DMS153 treated with DMSO at 0.1 percent for 48 hours (cell line): ENCODE measurements at regions not wholly inside any gene's neighbourhood (a gene's known extent, or its start where the extent isn't known, plus 50 kb on each side); places are given as distances from the start of the nearest gene placed in this dataset.
A peak's percentile ranks its signal among the peaks of the same experiment; 100 is the strongest.

Source experiments
- DNase-seq: peaks from one replicate; lab custom pipeline; 2025; ENCODE audit not compliant: unreplicated experiment; lab: John Stamatoyannopoulos, UW

DNA sequence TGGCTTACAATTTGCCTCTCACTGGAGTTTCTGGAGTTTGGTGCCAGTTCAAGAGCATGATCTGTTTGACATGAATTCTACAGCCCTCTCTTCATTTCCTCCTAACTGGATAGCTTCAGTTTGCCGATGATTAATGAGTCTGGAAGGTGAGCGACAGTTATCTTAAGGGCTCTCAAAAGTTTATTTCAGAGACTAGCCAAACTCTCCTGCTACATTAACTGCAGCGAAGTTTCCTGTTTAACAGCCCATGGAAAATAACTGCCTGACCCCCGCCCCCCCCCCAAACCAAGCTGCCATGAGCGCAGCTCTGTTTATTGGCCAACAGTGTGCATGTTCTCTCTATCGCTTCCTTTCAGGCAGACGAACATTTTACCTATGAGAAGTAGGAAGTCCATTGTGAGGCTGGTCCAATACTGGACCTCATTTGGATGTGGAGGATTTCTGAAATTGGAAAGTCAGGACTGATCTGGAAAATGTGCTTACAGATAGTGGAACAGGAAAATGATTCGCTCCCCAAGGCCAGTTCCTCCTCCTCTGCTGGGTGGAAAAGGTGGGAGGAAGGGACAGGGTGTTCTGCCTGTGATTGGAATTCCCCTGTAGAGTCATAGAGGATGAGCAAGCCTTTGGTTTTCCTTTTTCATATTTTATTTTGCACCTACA is 522.2 kb upstream of the JAG1 start:
- DNase-seq: no peak

DNA sequence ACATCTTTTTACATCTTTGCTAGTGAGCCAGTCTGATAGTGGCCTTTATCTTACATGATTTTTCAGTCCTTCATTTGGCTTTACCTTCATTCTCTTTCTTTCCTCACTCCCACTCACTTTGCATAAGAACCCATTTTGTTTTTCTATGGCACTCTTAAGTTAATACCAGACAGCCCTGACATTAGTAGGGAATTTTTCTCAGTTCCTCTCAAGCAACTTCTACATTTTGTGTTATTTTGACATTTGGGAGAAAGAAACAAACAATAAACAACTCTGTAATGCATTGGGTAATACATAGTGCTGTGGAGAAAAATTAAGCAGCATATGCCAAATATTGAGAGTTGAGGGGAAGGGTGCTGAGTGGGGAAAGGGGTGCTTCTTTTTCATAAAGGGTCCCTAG is 524.1 kb upstream of the JAG1 start:
- DNase-seq: no peak

DNA sequence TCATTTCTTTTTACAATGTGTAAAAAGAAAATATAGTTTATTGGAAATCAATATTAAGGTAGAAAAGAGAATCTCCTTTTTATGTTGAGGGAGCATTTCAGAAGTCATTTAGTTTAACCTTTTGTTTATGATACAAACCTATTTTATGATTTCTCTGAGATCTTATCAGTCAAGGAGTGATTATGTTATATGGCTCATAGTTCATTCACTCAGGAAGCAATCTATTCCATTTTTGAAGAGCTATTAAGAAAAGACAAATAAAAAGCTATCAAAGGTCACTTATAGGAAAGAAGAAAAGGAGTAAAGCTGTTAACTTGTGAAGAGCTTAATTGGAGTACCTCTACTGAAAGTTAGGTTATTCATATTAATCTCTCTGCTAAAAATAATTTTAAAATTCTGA is 526.6 kb upstream of the JAG1 start:
- DNase-seq: no peak

DNA sequence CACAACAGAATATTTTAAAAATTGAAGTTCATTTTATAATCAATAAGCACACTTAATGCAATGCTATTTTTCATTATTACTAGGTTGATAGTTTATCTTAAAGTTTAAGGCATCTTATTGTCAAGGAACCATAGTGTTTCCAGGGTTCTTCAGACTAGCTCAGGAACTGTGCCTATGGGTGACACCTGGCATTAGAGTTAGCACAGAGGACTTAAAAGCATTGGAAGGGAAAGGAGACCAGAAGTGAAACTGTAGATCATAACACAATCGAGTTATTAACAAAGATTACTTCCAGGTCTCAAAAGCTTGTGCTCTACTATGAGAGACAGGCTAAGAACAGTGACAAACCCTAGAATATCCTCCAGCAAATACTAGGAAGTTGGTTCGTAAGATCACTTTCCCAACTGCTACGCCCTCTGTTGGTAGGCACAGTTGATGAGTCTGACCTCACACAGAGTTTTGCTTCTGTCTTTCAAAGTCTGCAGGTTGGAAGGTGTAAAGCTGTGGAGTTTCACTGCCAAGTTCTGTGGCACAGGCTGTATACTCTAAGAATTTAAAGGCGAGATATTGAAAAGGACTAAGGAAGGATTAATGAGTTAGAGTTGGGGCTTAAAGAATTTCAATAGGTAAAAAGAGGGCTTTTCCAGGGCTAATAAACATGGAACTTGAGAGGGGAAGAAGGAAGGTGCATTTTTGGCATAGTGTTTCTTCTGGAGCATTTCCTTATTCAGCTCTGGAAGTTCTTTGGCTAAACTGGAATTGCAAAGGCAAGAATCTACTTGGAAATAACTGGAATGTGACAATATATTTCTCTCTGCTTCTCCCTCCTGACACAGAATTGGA is 531.3 kb upstream of the JAG1 start:
- peak; percentile 55 for DNase-seq

DNA sequence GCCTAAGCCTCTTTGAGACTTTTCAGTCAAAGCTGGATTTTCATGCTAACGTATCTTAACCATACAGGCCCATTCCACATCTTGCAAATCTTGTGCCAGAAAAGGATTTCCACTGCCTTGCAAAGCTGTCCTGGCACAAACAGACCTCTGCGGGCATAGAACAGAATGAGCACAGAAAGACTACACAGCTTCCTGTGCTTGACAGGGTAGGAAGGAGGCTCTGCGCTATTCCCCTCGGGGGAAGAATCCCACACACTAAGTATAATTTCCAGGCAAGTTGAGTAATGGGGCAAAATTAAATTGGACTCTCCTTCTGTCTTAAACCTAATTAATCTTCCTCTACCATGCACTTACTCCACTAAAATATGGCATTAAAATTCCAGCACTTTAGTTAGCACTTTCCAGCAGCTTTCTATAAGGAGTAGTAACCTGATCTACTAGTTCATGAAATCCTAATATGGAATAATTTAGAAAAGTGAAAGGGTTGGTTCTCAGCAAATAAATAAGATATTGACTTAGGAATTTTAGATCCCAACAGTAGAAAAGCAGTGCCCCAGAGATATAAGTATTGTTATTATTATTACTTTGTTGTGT is 532.1 kb upstream of the JAG1 start:
- no peak for DNase-seq

DNA sequence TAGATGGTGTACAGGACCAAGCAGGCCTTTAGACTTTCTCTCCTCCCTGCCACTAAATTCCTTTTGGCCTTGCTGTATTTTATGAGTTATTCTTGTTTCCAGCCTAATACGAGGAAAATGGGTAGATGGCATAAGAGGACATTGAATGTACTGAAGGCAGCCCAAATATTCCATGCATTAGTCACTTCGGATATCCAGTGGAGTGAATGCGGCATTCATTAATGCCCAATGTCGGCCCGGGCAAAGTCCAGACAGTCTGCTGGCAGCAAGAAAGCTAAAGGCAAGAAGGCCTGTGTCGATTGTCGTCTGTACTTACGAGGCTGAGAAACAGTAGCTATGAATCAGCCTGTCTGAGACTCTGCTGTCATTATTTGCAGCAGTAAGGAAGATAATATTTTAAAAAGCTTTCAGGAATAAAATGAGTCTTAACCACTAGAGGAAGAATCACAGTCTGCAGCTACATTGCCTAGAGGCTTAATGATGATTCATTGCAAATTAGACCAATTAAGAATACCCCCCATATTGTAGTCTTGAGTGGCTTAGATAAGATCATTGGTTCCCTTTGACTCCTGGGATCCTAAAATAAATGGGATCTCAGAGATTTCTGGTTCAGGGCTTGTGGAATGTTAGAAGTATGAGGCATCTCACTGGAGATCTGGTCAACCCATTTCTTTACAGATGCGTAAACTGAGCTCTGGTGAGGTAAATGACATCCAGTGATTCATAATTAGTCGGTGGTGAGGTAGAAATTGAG is 534.1 kb upstream of the JAG1 start:
- DNase-seq: no peak

DNA sequence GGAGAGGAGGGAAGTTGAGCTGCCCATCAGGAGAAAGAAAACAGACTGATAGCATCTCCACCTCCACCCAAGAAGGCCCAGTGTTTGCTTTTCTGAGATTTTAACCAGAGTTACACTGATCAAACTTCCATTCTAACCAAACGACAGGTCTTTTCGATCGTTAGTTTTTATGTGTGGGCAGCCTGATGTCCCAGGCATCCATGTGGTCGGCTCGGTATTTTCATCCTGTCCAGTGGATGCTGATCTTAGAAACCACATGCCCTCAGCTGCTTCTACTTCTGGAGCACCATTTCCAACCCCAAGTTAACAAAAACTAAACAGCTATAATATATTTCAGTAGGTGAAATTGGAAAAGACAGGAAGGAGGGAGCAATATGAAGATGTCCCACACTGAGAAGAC is 536.8 kb upstream of the JAG1 start:
- no peak for DNase-seq

DNA sequence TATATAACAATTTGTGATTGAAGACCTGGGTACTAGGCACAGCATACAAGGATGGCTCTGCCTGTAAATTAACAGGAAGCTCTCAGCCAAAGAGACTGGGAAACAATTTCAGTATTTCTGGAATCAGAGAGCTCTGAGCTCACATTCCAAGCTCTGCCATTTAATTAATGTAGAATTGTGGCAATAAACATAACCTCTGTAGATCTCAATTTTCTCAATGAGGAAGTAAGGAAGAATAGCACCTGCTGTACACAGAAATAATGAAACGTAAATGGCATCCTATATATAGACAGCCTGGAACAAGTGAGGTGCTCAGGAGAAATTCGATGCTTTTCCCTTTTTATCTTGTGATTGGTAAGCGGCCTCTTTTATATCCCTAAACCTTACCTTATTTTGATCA is 538.5 kb upstream of the JAG1 start:
- no peak for DNase-seq

DNA sequence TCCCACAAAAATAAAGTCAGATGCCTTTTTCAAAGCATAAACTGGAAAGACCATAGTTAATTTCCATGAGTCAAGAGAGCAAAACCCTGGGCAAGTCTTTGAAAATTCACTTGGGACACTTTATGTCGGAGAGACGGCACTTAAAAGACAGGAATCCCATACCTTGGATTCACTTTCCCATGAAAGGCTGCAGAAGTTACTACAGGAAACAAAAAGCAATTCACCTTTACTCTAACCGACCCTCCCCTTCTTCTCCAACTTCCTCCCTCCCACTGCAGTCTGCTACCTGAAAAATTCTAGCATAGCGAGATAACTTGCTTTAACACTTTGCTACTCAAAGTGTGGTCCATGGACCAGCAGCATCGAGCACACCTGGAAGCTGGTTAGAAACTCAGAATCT is 539.1 kb upstream of the JAG1 start:
- no peak for DNase-seq

DNA sequence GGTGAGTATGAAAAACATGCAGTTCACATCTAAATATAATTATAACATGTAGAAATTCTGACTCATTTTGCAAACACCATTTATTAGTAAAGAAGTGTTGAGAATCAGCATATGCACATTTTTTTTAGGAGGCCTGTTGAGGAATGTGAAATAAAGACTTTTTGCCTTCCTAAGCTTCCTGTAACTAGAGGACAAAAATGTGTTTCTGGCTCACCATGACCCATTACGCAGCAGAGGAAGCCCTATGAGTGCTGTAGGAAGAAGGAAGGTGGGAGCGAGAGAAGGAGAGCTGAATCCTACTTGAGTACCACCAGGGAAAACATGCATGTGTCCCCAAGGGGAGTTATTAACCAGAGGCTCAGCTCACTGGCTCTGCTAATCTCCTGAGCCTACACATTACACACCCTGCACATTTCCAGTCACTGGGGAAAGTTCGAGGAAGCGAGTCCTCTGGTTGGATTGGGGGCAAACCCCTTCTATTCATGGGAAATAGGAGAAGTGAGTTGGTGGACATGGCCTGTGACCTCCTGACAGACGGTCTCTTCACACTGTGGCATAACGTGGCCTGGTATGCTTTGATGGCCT is 540.5 kb upstream of the JAG1 start:
- DNase-seq: no peak

DNA sequence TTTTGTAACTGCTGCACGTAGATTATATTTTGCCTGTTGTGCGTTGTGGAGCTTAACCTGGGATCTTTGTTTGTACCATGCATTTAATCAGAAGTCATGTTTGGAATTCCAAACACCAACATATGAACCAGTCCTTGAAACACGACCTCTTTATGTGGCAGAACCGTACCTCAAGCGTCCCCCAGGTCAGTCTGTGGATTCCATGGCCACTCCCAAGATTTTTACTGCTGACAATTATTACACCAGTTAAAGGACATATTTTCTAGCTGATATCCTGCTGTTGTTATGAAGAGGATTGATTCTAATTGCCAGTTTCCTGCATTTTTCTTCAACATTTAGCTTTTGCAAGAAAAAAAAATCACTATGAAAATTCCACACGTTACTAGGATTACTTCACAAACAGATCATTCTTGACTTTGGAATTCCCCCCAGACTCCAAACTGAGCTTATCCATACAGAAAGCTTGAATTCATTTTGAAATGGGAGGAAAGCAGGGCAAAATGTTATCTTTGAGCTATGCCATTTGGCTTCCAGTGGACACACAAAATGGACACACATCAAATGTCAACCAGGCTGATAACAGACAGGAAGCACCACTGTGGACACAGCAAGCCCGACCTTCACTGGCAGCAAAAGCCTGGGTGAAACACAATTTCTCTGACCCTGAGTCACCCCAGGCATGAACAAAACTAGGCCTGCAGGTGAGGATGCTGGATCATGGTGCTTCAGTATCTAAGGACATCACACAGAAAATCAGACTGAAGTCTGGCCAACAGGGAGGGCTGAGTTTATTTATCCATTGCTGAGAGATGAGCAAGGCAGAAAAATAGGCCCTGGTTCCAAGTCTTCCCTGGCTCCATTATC is 542.9 kb upstream of the JAG1 start:
- DNase-seq: no peak

DNA sequence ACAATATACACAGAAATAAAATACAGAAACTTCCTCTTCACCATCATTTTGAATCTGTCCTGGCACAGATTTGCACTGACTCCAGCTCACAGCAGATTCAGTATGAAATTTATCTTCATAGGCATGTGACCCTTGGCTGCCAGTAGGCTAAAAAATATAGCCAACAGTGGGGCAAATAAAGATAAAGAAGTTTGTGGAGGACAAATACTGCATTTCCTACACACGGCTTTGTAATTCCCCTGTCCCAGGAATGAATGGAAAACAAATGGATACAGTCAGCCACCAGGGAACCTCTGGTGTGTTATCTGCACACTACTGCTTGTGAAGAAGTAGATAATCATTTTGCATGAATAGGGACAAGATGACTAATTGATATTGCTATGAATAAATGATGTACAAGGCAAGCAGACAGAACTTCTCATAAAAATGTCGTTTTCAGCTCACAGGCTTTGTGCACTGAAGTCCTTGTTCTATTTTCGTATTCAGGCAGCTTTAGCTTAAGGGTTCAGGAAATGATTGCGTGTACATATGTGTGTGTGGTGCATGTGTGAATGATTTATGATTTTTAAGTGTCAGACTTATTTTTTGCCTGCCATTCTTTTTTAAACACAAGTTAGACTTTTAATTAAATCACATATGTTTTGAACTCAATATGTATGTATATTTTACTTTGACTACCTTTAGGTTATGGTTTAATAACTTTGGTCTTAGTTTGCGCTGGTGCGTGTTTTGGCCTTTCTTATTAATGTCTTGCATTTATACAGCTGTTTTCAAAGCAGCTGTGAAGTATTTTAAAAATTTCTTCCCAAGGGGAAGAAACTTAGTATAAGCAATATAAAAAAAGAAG is 543.8 kb upstream of the JAG1 start:
- DNase-seq: no peak

DNA sequence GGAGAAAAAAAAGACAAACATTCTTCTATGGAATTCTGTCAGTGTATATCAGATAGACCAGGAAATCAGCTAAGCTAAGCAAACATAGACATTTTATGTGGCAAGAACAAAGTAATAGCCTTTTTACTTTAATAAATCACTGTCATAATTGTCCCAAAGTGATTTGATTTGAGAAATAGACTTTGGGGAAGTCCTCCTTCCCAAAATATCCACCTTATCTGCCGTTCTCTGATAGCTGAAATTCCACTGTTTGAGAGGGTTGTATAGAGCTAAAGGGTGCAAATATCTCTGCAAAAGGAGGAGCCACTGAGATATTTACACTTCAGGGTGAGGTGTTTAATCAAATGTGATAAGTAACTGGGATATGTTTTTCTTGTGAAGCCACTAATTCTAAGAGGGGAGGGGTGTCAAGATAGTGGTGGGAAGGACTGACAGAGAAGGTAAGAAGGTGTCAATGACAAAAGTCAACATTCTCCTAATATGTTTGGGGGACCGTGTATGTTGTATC is 544.4 kb upstream of the JAG1 start:
- no peak for DNase-seq

DNA sequence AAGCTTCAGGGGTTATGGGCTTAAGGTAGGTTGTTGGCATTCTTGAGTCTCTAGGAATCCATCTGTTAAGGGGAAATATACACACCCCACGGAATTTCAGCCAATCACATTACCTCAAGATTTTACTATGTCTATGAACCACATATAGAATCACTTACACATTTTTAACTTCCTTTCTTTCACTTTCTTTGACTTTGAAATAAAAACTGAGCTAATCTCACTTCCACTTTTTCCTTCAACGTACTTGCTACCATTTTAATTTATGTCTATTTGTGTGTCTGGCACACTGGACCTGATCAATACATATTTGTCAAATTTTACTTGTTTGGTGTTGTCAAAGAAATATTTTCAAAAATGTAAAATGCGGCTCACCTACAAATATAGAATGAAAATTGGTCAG is 545.4 kb upstream of the JAG1 start:
- no peak for DNase-seq

DNA sequence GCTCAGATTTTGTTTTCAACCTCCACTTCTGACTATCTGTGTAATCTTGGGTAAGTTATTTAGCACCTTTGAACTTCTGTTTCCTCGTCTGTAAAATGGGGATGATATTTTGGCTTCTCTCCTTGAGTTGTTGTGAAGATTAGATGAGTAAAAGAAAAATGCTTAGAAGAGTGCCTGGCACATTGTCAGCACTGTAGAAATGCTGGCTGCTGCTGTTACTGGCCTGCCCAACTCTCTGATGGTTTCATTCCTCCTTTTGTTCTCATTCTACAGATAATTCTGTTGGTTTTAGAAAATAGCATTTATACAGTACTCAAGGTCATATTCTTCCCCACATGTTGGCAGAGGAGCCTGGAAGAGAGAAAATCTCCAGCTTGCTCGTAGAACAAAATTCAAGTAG is 547.2 kb upstream of the JAG1 start:
- no peak for DNase-seq

DNA sequence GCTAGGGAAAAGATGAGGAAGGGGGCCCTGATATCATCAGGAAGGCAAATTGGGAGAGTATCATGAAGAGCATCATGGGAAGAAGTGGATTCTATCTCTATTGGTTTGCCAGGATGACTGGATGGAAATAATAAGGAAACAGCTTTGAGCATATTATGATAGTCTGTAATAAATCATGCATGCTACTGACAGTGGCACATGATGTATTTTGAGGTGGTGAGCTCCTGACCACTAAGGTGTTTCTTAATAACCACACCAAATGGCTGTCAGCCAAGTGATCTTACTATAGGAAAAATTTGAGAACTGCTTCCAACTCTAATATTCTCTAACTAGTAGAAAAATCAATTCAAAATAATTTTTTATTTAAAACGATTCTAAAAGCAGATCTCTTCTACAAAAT is 548.4 kb upstream of the JAG1 start:
- DNase-seq: no peak

DNA sequence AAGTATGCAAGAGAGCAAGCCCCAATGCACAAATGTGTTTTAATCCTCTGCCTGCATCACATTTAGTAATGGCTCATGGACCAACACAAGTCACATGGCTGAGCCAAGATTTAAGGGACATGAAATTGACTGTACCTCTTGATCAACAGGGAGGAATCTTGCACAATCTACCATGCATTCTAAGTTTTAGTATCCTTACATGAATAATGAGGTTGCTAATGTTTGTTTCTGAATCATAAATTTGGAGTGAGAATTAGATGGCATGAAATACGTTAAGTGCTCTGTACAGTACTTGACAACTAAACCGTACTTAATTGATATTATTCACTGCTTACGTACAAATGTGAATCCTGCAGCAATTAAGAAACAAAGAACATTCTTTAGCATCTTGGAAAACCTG is 553.8 kb upstream of the JAG1 start:
- no peak for DNase-seq

DNA sequence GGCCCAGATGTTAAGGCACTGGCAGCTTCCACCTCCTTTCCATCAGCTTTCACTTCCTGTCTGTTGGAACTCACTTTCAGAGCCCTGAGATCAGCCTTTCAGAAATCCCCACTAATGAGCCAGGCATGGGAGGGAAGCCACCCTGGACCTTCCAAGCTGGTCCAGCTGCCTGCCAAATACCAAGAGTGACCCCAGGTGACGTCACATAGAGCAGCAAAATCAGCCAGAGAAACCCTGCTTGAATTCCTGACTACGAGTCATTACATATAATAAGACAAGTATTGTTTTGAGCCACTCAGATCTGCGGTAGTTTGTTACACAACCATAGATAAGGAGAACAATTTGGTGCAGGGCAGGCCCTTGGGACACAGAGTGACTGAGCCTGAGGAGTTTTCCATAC is 556.0 kb upstream of the JAG1 start:
- no peak for DNase-seq

DNA sequence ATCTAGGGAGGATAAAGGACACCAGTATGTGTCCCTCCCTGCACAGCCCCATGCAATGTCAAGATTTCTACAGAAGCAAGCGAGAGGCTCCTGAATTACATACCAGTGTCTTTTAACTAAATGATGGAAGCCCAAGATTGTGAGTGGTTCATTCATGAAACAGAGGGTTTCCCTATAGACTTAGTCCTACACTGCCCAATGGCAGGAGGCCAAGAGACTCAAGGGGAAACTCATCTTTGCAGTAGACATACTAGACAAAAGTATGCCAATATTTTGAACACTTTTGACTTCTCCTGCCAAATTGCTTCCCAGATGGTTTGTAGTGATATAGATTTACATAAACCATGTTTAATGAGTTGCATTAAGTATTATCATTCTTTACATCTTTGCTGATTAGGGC is 557.2 kb upstream of the JAG1 start:
- no peak for DNase-seq
